ENCODE measurements at regions not wholly inside any gene's neighbourhood (a gene's known extent, or its start where the extent isn't known, plus 50 kb on each side); places are given as distances from the start of the nearest gene placed in this dataset.

- no peak for DNase-seq (ENCODE audit: low spot score)
These were observed 982.8 kb upstream of the SORCS1 start for GRCh38 chr10:108147346-108147745.

DNA sequence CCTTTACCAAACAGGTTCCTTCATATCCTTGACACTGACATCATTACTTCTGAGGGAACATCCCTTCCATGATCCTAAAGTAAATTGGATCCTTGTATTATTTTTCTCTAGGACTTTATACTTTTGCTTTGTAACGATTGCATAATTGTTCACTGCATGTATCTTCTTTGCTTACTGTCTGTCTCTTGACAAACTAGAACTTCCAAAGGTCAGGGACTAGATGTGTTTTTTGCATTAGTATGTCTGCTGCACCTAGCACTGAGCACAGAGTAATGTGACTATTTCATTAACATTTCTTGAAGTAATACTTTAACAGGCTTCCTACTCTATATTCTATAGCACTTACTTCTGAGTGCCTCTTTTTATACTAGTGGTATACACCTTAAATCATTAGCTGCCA, 976.6 kb upstream of the SORCS1 start:
- no peak for DNase-seq (ENCODE audit: low spot score)

DNA sequence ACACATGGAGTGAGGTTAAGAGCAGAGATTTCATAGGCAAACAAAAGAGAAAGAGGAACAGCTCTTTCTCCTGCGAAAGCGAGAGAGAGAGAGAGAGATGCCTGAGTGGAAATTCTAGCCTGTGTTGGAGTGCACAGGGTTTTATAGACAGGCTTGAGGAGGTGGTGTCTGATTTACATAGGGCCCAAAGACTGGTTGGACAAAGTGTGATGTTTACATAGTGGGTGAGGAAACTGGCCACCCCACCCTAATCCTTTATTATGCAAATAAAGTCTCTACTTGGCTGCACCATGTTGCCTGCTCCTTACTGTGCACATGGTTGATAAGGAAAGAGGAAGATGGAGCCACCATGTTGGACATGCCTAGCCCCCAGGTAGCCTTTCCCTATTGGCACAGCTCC, 967.8 kb upstream of the SORCS1 start:
- DNase-seq (ENCODE audit: low spot score), result no peak

DNA sequence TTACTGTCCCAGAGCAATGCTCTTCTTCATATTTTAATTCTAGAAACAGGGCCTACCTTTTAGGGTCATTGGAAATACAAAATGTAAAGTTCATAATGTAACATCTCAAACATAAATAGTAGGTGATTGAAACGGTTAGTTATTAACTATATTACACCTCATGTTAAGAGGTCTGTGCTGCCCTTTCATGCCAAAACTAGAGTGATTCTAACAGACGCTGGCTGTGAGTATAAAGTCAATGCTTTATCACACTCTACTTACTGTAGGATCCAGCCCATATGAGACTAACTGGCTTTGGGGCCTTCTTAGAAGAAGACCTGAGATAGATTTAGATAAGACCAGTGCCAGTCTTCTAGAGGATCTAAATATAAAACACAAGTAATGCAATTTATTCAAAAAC, 966.1 kb upstream of the SORCS1 start:
- no peak for DNase-seq (ENCODE audit: low spot score)

- DNase-seq (ENCODE audit: low spot score), result no peak
These were observed 947.7 kb upstream of the SORCS1 start for GRCh38 chr10:108112218-108112617.

DNA sequence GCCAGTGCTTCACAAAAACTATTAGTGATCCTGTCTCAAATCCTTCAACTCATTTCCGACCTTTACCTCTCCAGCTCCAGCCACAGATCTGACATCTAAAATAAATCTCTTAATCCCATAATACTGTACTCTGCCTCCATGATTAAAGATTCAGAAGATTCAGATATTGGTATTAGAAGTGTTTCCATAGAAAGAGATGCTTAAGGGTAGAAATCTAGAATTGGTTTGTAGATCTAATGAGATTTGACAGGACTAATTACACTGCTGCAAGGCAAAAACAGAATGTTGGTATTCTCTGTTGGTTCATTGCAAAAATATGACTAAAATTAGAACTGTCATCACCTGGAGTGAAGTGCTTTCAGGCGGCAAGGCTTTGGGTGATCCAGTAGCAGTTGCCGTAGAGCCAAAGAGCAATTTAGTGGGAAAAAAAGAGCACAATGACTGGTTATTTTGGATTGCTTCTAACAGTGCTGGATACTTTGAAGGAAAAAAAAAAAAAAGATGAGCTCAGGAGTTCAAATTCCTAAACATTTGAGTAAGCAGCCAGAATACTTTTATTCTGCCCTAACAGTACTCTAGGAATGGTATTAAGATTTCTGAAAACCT, 940.1 kb upstream of the SORCS1 start:
- DNase-seq (ENCODE audit: low spot score), result no peak

GRCh38 chr10:108097258-108097657, 932.8 kb upstream of the SORCS1 start:
- DNase-seq (ENCODE audit: low spot score), result no peak

GRCh38 chr10:108095932-108096925, 931.7 kb upstream of the SORCS1 start:
- DNase-seq (ENCODE audit: low spot score), result no peak

GRCh38 chr10:108090476-108091215, 926.1 kb upstream of the SORCS1 start:
- no peak for DNase-seq (ENCODE audit: low spot score)

- DNase-seq (ENCODE audit: low spot score), result no peak
These were observed 922.0 kb upstream of the SORCS1 start for GRCh38 chr10:108086502-108086901.

DNA sequence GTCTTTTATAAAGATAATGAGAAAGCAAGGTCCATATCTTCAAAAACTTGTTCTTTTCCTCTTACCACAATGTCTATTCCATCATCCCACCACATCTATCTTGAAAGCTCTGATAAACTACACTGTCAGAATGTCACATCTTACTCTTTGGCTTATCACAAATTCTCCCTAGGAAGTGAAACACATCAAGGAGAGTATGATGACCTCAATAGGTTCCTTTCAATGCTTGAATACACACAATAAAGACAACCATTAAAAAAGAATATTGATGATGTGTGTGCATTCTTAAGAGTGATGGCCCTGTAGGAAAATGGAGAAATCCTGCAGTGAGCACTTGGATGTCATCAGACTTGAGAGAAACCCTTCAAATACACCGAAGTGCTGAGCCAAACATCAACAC, 918.1 kb upstream of the SORCS1 start:
- no peak for DNase-seq (ENCODE audit: low spot score)

GRCh38 chr10:108078263-108078662, 913.8 kb upstream of the SORCS1 start:
- DNase-seq (ENCODE audit: low spot score), result no peak

- no peak for DNase-seq (ENCODE audit: low spot score)
These were observed 908.0 kb upstream of the SORCS1 start for GRCh38 chr10:108072466-108072865.

DNA sequence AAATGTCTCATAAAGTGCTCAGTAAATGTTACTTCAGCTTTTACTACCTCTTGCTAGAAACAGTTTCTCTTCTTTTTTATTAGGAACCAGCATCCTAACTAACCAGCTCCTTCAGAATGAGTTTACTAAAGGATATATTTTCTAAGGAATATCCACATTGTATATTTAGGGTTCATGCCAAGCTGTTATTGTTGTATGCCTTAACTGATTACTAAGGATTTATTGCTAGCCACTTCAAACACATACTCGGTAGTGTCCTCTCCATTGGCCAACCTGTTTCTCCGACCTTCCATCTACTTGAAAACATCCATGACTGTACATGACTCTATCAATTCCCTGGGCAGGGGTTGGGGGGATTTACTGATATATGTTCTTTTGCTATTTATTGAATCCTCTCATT, 906.3 kb upstream of the SORCS1 start:
- DNase-seq (ENCODE audit: low spot score), result no peak

DNA sequence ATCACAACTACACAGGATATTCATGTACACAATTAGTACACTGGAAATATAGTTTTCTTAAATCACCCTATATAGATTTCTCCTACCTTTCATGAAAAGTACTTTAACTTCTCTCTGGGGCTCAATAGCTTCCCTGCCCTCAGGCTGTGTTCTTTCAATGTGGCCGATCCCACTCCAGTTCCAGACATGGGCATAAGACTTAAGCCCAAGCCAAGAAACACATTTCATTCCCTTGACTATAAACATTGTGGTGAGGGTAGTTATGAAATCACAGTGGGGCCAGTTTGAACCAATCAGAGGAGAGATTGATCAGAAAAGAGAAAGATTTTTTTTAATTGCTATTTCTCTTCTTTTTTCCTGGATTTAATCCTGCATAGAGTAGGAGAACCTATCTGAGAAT, 904.6 kb upstream of the SORCS1 start:
- no peak for DNase-seq (ENCODE audit: low spot score)

DNA sequence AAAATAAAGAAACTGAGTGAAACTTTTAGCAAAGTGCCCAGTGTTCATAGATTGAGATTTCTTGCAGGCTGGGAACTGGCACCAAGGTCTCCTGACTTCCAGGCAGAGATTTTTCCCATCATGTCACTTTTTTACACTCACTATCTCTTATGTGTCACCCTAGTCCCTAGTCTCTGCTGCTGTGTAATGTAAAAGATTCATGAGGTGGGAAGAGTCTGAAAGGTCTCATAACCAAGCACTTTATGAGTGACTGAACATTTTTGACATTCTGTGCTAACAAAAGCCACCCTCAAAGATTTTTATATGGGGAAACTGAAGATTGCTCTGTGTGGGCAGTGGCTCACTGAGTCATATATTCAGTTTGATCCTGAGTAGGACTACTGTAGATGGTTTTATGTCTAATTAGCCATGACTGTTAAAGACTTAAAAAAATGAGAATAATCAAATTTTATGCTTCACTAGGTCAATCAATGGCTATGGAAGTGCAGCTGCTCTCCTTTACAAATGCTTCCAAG, 900.3 kb upstream of the SORCS1 start:
- no peak for DNase-seq (ENCODE audit: low spot score)

- no peak for DNase-seq (ENCODE audit: low spot score)
These were observed 895.7 kb upstream of the SORCS1 start for GRCh38 chr10:108060246-108060645.

DNA sequence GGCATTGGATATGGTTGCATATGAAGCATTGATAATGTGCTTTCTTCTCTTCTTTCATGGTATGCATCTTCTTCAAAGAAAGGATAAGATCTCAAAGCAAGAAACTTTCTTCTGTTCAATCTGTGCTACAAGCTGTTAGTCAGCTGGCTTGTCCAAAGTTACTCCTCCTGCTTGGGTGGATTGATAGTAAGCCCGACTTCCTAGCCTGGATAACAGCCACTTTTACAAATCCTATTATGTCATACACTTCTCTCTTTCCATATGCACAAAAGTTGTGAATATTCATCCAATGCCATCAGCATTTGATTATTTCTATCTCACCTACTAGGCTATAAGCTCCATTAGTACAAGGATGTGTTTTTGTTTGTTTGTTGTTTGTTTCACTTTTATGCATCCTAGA, 891.0 kb upstream of the SORCS1 start:
- no peak for DNase-seq (ENCODE audit: low spot score)

- DNase-seq (ENCODE audit: low spot score), result no peak
These were observed 888.5 kb upstream of the SORCS1 start for GRCh38 chr10:108052981-108053380.

GRCh38 chr10:108051218-108051617, 886.7 kb upstream of the SORCS1 start:
- no peak for DNase-seq (ENCODE audit: low spot score)

DNA sequence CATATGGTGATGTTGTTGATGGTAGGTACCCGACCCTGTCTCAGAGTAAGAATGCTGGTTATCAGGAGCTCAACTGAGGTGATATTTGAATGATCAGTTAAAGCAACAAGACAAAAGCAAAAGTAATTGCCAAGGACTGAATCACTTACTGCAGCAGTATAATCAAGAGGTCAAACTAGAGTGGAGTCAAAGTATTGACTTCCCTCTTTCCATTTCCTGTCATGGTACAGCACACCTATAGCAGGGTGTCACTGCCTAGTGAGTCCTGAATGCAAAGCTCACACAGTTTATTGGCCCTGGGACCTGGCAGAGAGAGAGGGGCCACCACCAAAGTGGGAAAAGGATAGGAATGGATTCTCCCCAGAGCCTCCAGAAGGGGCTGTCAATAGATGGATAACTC, 886.1 kb upstream of the SORCS1 start:
- no peak for DNase-seq (ENCODE audit: low spot score)

DNA sequence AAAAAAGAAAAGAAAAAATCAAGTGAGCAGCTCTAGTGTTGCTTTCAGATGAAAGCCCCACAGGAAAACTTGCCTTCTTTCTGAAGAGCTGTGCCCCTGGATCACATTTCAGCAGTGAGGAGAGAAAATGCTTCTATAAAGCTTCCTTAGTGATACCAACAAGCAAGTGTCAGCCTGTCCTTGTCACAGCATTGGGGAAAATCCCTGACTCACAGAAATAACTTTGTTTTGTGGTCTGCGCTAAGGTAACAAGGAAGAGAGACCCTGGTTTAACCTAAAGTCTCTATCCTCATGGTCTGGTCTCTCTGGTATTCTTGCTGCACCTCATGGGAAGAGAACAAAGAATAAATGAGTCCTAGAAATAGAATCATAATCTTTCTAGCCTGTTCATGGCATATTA, 885.2 kb upstream of the SORCS1 start:
- no peak for DNase-seq (ENCODE audit: low spot score)

Data from mesenteric fat pad (tissue), 1 donor.